HG02759 (cell line): ENCODE measurements at regions not wholly inside any gene's neighbourhood (a gene's known extent, or its start where the extent isn't known, plus 50 kb on each side); places are given as distances from the start of the nearest gene placed in this dataset.
"Not testable (repeated sequence)": the region's sequence is repeated elsewhere in the genome, so short reads cannot be mapped to it uniquely, and the experiment has no call there.

ENCODE experiments used
- ATAC-seq: cut with Tn5 transposase; IDR thresholded peaks from one replicate; pipeline ENCODE4 v1.9.1; 2021; ENCODE audit warnings: mild to moderate bottlenecking, moderate library complexity; ENCODE audit not compliant: unreplicated experiment

- ATAC-seq = no peak
Measured at GRCh38 chr1:229710746-229711145, 84.7 kb downstream of the URB2 start.

- no peak for ATAC-seq
Measured at GRCh38 chr1:229714306-229714705, 88.3 kb downstream of the URB2 start.

GRCh38 chr1:229714964-229715603 is 89.0 kb downstream of the URB2 start:
- peak; percentile 68 for ATAC-seq

- ATAC-seq = no peak
Measured at GRCh38 chr1:229716069-229716468, 90.0 kb downstream of the URB2 start.

GRCh38 chr1:229716704-229717103 is 90.7 kb downstream of the URB2 start:
- ATAC-seq = no peak

GRCh38 chr1:229717786-229718576 is 91.9 kb downstream of the URB2 start:
- ATAC-seq = no peak

- no peak for ATAC-seq
Measured at GRCh38 chr1:229726061-229726460, 100.0 kb downstream of the URB2 start.

GRCh38 chr1:229729916-229730315 is 103.9 kb downstream of the URB2 start:
- no peak for ATAC-seq

GRCh38 chr1:229730573-229730972 is 104.5 kb downstream of the URB2 start:
- no peak for ATAC-seq

GRCh38 chr1:229732061-229732460 is 106.0 kb downstream of the URB2 start:
- no peak for ATAC-seq

- no peak for ATAC-seq
Measured at GRCh38 chr1:229736376-229736775, 110.3 kb downstream of the URB2 start.

GRCh38 chr1:229742614-229743013 is 116.6 kb downstream of the URB2 start:
- not testable (repeated sequence) for ATAC-seq

- no peak for ATAC-seq
Measured at GRCh38 chr1:229749992-229750391, 123.9 kb downstream of the URB2 start.

- ATAC-seq = no peak
Measured at GRCh38 chr1:229751610-229752009, 125.6 kb downstream of the URB2 start.

GRCh38 chr1:229752679-229753078 is 126.6 kb downstream of the URB2 start:
- no peak for ATAC-seq

GRCh38 chr1:229753764-229754551 is 127.9 kb downstream of the URB2 start:
- no peak for ATAC-seq

- no peak for ATAC-seq
Measured at GRCh38 chr1:229756666-229757065, 130.6 kb downstream of the URB2 start.

- ATAC-seq = no peak
Measured at GRCh38 chr1:229757226-229757625, 131.2 kb downstream of the URB2 start.

GRCh38 chr1:229758101-229759036 is 132.3 kb downstream of the URB2 start:
- no peak for ATAC-seq

GRCh38 chr1:229759037-229759435 is 133.0 kb downstream of the URB2 start:
- no peak for ATAC-seq

- no peak for ATAC-seq
Measured at GRCh38 chr1:229759586-229759985, 133.5 kb downstream of the URB2 start.
